ENCODE measurements at regions not wholly inside any gene's neighbourhood (a gene's known extent, or its start where the extent isn't known, plus 50 kb on each side); places are given as distances from the start of the nearest gene placed in this dataset.
A peak's percentile ranks its signal among the peaks of the same experiment; 100 is the strongest.

- TF ChIP-seq CTCF (IDR thresholded peaks at IDR 0.05; ENCODE audit: insufficient read depth, low read length, poor library complexity, severe bottlenecking) (peak; percentile 97), EZH2phosphoT487 (conservative IDR thresholded peaks at IDR 0.05; ENCODE audit: low read length) (no peak)
Observed at GRCh38 chr18:22703883-22704585, 229.1 kb upstream of the RBBP8 start.
